IPS-18c (cell line): ENCODE measurements at regions not wholly inside any gene's neighbourhood (a gene's known extent, or its start where the extent isn't known, plus 50 kb on each side); places are given as distances from the start of the nearest gene placed in this dataset.
"Not testable (repeated sequence)": the region's sequence is repeated elsewhere in the genome, so short reads cannot be mapped to it uniquely, and the experiment has no call there.

Source experiments
- H3K4me3 ChIP-seq: 2 replicates; pipeline ENCODE4 v1.7.0; 2013; ENCODE audit warnings: low read depth, mild to moderate bottlenecking, low read length, moderate library complexity; ENCODE audit not compliant: insufficient read depth
- H3K9me3 ChIP-seq: one replicate; pipeline ENCODE4 v1.6.1; 2013; ENCODE audit warnings: mild to moderate bottlenecking, low read length, moderate library complexity; ENCODE audit not compliant: control insufficient read depth, insufficient read depth

GRCh38 chr15:59817834-59818233 lies 128.7 kb upstream of the BNIP2 start:
- no peak overlapping the region for H3K4me3 ChIP-seq
- H3K9me3 ChIP-seq = no peaks in the 10 kb centered on the region

- Histone ChIP-seq H3K9me3 (no peaks in the 10 kb centered on the region), H3K4me3 (no peak overlapping the region)
These were observed 127.9 kb upstream of the BNIP2 start for GRCh38 chr15:59817053-59817452.

- no peaks in the 10 kb centered on the region for H3K9me3 ChIP-seq
- H3K4me3 ChIP-seq = no peak overlapping the region
These were observed 125.3 kb upstream of the BNIP2 start for GRCh38 chr15:59814409-59814808.

GRCh38 chr15:59812889-59813288 lies 123.8 kb upstream of the BNIP2 start:
- Histone ChIP-seq H3K9me3 (no peaks in the 10 kb centered on the region), H3K4me3 (no peak overlapping the region)

- no peaks in the 10 kb centered on the region for H3K9me3 ChIP-seq
- H3K4me3 ChIP-seq = no peak overlapping the region
These were observed 123.2 kb upstream of the BNIP2 start for GRCh38 chr15:59812250-59812870.

GRCh38 chr15:59803293-59803966 lies 114.3 kb upstream of the BNIP2 start:
- H3K9me3 ChIP-seq = not testable (repeated sequence)
- peak overlapping the region; percentile 47 for H3K4me3 ChIP-seq

- H3K4me3 ChIP-seq = no peak overlapping the region
- no peaks in the 10 kb centered on the region for H3K9me3 ChIP-seq
These were observed 112.5 kb upstream of the BNIP2 start for GRCh38 chr15:59801649-59802048.

- no peaks in the 10 kb centered on the region for H3K9me3 ChIP-seq
- no peak overlapping the region for H3K4me3 ChIP-seq
These were observed 109.4 kb upstream of the BNIP2 start for GRCh38 chr15:59798605-59798917.

GRCh38 chr15:59797756-59798604 lies 108.9 kb upstream of the BNIP2 start:
- H3K4me3 ChIP-seq = no peak overlapping the region
- H3K9me3 ChIP-seq = no peaks in the 10 kb centered on the region

- Histone ChIP-seq H3K4me3 (no peak overlapping the region), H3K9me3 (no peaks in the 10 kb centered on the region)
These were observed 105.2 kb upstream of the BNIP2 start for GRCh38 chr15:59794229-59794886.

GRCh38 chr15:59792359-59792758 lies 103.2 kb upstream of the BNIP2 start:
- no peak overlapping the region for H3K4me3 ChIP-seq
- H3K9me3 ChIP-seq = no peaks in the 10 kb centered on the region

- no peaks in the 10 kb centered on the region for H3K9me3 ChIP-seq
- no peak overlapping the region for H3K4me3 ChIP-seq
These were observed 102.6 kb upstream of the BNIP2 start for GRCh38 chr15:59791755-59792154.

- H3K4me3 ChIP-seq = no peak overlapping the region
- no peaks in the 10 kb centered on the region for H3K9me3 ChIP-seq
These were observed 102.0 kb upstream of the BNIP2 start for GRCh38 chr15:59791079-59791478.

- H3K9me3 ChIP-seq, H3K4me3 ChIP-seq: not testable (repeated sequence)
These were observed 97.3 kb upstream of the BNIP2 start for GRCh38 chr15:59786466-59786865.

- H3K4me3 ChIP-seq, H3K9me3 ChIP-seq: not testable (repeated sequence)
These were observed 96.9 kb upstream of the BNIP2 start for GRCh38 chr15:59785981-59786380.

GRCh38 chr15:59783774-59784520 lies 94.8 kb upstream of the BNIP2 start:
- not testable (repeated sequence) for H3K9me3 ChIP-seq, H3K4me3 ChIP-seq

GRCh38 chr15:59779110-59779509 lies 90.0 kb upstream of the BNIP2 start:
- H3K4me3 ChIP-seq = no peak overlapping the region
- no peaks in the 10 kb centered on the region for H3K9me3 ChIP-seq
